K562 (cell line): ENCODE measurements at regions not wholly inside any gene's neighbourhood (a gene's known extent, or its start where the extent isn't known, plus 50 kb on each side); places are given as distances from the start of the nearest gene placed in this dataset.

ENCODE experiments used
- ATAC-seq: fragments of 200-7000 bp; cut with Tn5 transposase; 3 replicates; pipeline ENCODE4 v1.9.1; 2020; ENCODE audit warnings: moderate library complexity
- BruUV-seq: library from RNA; stranded (reverse); fragments of 400-500 nt; replicated peaks from 2 replicates; lab custom pipeline; 2021; lab: Mats Ljungman, UMichigan
- CTCF ChIA-PET: fragments of 300-600 bp; formaldehyde crosslinking; extraction: SDS; loops from one replicate; lab custom pipeline; 2021; ENCODE audit warnings: low intra/inter-chr PET ratio; lab: Yijun Ruan, JAX
- POLR2A ChIA-PET: fragments of 300-600, 350-650 bp; sonication (Branson Sonifier 250); formaldehyde crosslinking; extraction: SDS; loops from one replicate; lab custom pipeline; 2021; ENCODE audit warnings: antibody characterized with exemption, inconsistent platforms; lab: Yijun Ruan, JAX
- DNase-seq, 4 experiments: peaks; one replicate each; pipeline versions ENCODE4 v3.0.0 to v3.0.0-alpha.2; 2011 to 2018; ENCODE audit warnings: low spot score in 3 of 4, mixed read lengths in 3 of 4; ENCODE audit errors: extremely low read depth in 1 of 4
- FAIRE-seq: peaks from 2 replicates; lab custom pipeline; 2011; peaks lifted over from hg19 to GRCh38; lab: Jason Lieb, UNC
- H2AFZ ChIP-seq: 2 replicates; pipeline ENCODE4 v1.6.0; 2011; ENCODE audit warnings: low read depth, low read length, control low read depth, inconsistent platforms
- H3K27ac ChIP-seq: fragments of 200-600 bp; 3 replicates; pipeline ENCODE4 v1.8.0; 2011; ENCODE audit warnings: low read depth, mild to moderate bottlenecking, control low read depth, inconsistent platforms, low read length, moderate library complexity, mixed read lengths; ENCODE audit errors: extremely low read depth
- H3K27me3 ChIP-seq, 2 experiments: fragments of 300-600 bp in 1 of 2; 2 replicates in 1 of 2; 3 replicates in 1 of 2; pipeline versions ENCODE4 v1.6.0 to v1.8.0; 2011; ENCODE audit warnings: inconsistent platforms in 2 of 2, low read length in 2 of 2, mild to moderate bottlenecking in 1 of 2, mixed read lengths in 1 of 2, moderate library complexity in 1 of 2; ENCODE audit not compliant: control insufficient read depth in 2 of 2, insufficient read depth in 2 of 2
- H3K36me3 ChIP-seq: fragments of 300-600 bp; 3 replicates; pipeline ENCODE4 v1.8.0; 2011; ENCODE audit warnings: mild to moderate bottlenecking, low read length, inconsistent platforms; ENCODE audit not compliant: control insufficient read depth, insufficient read depth
- H3K4me1 ChIP-seq, 2 experiments: fragments of 200-600 bp in 1 of 2; replicated peaks in 1 of 2; 2 replicates in 1 of 2; 3 replicates in 1 of 2; pipeline versions ENCODE4 v1.5.1 to v1.8.0; 2011; ENCODE audit warnings: inconsistent platforms in 2 of 2, low read length in 2 of 2, mild to moderate bottlenecking in 1 of 2, mixed read lengths in 1 of 2, moderate library complexity in 1 of 2; ENCODE audit not compliant: control insufficient read depth in 2 of 2, insufficient read depth in 2 of 2
- H3K4me2 ChIP-seq: 2 replicates; pipeline ENCODE4 v1.6.1; 2011; ENCODE audit warnings: low read length, control low read depth, inconsistent platforms, mixed read lengths; ENCODE audit not compliant: insufficient read depth
- H3K4me3 ChIP-seq: fragments of 200-600 bp; sonication (generic), shearing (Covaris generic); 2 replicates; pipeline ENCODE4 v1.5.1; 2016; ENCODE audit warnings: control low read depth, inconsistent platforms
- H3K79me2 ChIP-seq: fragments of 200-600 bp; 3 replicates; pipeline ENCODE4 v1.8.0; 2011; ENCODE audit warnings: low read length, inconsistent platforms; ENCODE audit not compliant: control insufficient read depth, insufficient read depth
- H3K9ac ChIP-seq, 2 experiments: 2 replicates each; pipeline versions ENCODE4 v1.6.0 to v1.6.1; 2011; ENCODE audit warnings: low read depth in 2 of 2, low read length in 2 of 2, control low read depth in 1 of 2, inconsistent platforms in 1 of 2, mild to moderate bottlenecking in 1 of 2, mixed read lengths in 1 of 2; ENCODE audit not compliant: insufficient read depth in 1 of 2
- H3K9me1 ChIP-seq: one replicate; pipeline ENCODE4 v1.6.0; 2011; ENCODE audit warnings: inconsistent platforms, mild to moderate bottlenecking, low read length, moderate library complexity; ENCODE audit not compliant: control insufficient read depth, insufficient read depth
- H3K9me3 ChIP-seq: replicated peaks from 2 replicates; pipeline ENCODE4 v1.5.1; 2011; ENCODE audit warnings: low read depth, low read length, inconsistent platforms; ENCODE audit not compliant: control insufficient read depth, insufficient read depth
- H4K20me1 ChIP-seq: replicated peaks from 2 replicates; pipeline ENCODE4 v1.6.1; 2011; ENCODE audit warnings: low read length, inconsistent platforms, mixed read lengths; ENCODE audit not compliant: control insufficient read depth, insufficient read depth
- BRCA1 ChIP-seq, 2 experiments: fragments of 450-650 bp in 1 of 2; sonication (generic) in 1 of 2; formaldehyde crosslinking in 1 of 2; IDR thresholded peaks; 2 replicates each; pipeline versions ENCODE4 v1.5.0 to v1.6.1; 2017 to 2020; ENCODE audit warnings: mild to moderate bottlenecking in 1 of 2, missing genetic modification reagents in 1 of 2
- CBFA2T2 ChIP-seq: fragments of 450-650 bp; conservative IDR thresholded peaks from 2 replicates; pipeline ENCODE4 v1.6.1; 2017; ENCODE audit warnings: mild to moderate bottlenecking
- SAFB2 ChIP-seq: fragments of 200-400 bp; formaldehyde crosslinking; IDR thresholded peaks from 2 replicates; pipeline ENCODE4 v1.6.1; 2018; ENCODE audit warnings: borderline replicate concordance, low read length, low read depth, moderate library complexity; ENCODE audit not compliant: severe bottlenecking
- ZEB2 ChIP-seq: fragments of 450-650 bp; IDR thresholded peaks from 2 replicates; pipeline ENCODE4 v1.6.1; 2016
- ZNF444 ChIP-seq: fragments of 250-450 bp; sonication (Bioruptor Pico); IDR thresholded peaks from 2 replicates; pipeline ENCODE4 v1.4.0; 2020; ENCODE audit warnings: mild to moderate bottlenecking, moderate library complexity
- ZNF707 ChIP-seq: fragments of 250-450 bp; sonication (Bioruptor Pico); conservative IDR thresholded peaks from 2 replicates; pipeline ENCODE4 v1.8.0; 2022; ENCODE audit warnings: inconsistent platforms, mild to moderate bottlenecking, moderate library complexity
- WGBS: fragments of 100-300 bp; shearing (Covaris generic); methylation state at CpG from one replicate; pipeline ENCODE4 v1.1.6; 2016; ENCODE audit warnings: low coverage, mixed read lengths; ENCODE audit not compliant: insufficient coverage; ENCODE audit errors: missing lambda C conversion rate; 5-methylcytosine and 5-hydroxymethylcytosine counted together
- in situ Hi-C: fragments of 300-500 bp; cut with MboI; formaldehyde crosslinking; loops from 4 replicates; pipeline ENCODE4 v1.15.0; 2018; ENCODE audit warnings: inconsistent platforms, mixed read lengths
- intact Hi-C: fragments of 100-400 bp; cut with micrococcal nuclease; formaldehyde crosslinking; loops from 2 replicates; pipeline ENCODE4 v1.14.2; 2022
- TF ChIP-seq, protein P1 (sequence below): sonication (generic); formaldehyde crosslinking; IDR thresholded peaks from 2 replicates; pipeline ENCODE4 v1.8.0; 2022; ENCODE audit warnings: mild to moderate bottlenecking, missing genetic modification reagents
- TF ChIP-seq, protein P2 (sequence below): fragments of 450-650 bp; formaldehyde crosslinking; IDR thresholded peaks from 2 replicates; pipeline ENCODE4 v1.4.0; 2020; ENCODE audit warnings: mild to moderate bottlenecking

DNA sequence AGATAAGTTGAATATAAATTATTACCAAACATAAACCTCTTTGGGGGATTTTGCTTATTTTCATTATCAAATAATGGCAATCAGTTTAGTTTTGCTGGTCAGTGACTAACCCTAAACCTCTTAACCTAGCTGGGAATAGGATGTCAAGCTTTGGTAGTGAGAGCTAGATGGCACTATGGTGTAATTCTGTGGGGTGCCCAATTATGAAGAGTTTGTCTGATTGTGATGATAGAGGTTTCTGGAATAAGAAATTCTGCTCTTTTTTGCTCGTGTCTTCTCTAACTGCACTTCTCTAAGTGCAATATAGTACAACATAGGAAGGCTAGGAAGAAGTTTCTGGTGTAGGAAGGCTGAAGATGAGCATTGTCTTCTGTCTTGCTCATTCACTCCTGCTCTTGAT is 59.8 kb downstream of the XCL1 start:
- H3K9me1 ChIP-seq = no peaks in the 10 kb centered on the region
- H3K4me3 ChIP-seq = no peak overlapping the region
- in situ Hi-C loops (no loop called here), intact Hi-C loops (loop anchor here (10.0 kb wide), 1 partner anchor 709 kb away; no protein-coding TSS in a partner anchor)
- H3K27ac ChIP-seq = no peak overlapping the region
- no peaks in the 10 kb centered on the region for H4K20me1 ChIP-seq
- 0 out of 5 replicates have a peak, but pooled peaks cover 0 to 4% of the 10 kb centered on the region in 2 experiments for H3K4me1 ChIP-seq
- CTCF ChIA-PET = interaction anchor here (0.9 to 1.0 kb wide), 2 partner anchors 343 to 713 kb away, joined by 3 to 4 read pairs; no protein-coding TSS in a partner anchor
- H3K79me2 ChIP-seq = no peaks in the 10 kb centered on the region
- H3K36me3 ChIP-seq = no peaks in the 10 kb centered on the region
- no peak for TF ChIP-seq SAFB2
- no peak for TF ChIP-seq CBFA2T2
- TF ChIP-seq, protein P1, sequence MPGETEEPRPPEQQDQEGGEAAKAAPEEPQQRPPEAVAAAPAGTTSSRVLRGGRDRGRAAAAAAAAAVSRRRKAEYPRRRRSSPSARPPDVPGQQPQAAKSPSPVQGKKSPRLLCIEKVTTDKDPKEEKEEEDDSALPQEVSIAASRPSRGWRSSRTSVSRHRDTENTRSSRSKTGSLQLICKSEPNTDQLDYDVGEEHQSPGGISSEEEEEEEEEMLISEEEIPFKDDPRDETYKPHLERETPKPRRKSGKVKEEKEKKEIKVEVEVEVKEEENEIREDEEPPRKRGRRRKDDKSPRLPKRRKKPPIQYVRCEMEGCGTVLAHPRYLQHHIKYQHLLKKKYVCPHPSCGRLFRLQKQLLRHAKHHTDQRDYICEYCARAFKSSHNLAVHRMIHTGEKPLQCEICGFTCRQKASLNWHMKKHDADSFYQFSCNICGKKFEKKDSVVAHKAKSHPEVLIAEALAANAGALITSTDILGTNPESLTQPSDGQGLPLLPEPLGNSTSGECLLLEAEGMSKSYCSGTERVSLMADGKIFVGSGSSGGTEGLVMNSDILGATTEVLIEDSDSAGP = no peak
- TF ChIP-seq ZEB2 = no peak
- TF ChIP-seq, protein P2, sequence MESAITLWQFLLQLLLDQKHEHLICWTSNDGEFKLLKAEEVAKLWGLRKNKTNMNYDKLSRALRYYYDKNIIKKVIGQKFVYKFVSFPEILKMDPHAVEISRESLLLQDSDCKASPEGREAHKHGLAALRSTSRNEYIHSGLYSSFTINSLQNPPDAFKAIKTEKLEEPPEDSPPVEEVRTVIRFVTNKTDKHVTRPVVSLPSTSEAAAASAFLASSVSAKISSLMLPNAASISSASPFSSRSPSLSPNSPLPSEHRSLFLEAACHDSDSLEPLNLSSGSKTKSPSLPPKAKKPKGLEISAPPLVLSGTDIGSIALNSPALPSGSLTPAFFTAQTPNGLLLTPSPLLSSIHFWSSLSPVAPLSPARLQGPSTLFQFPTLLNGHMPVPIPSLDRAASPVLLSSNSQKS (CRISPR knock-in tag) = no peak
- no peak for TF ChIP-seq BRCA1 (IDR thresholded peaks at IDR 0.05)
- no peak for TF ChIP-seq BRCA1 (CRISPR knock-in tag; IDR thresholded peaks at IDR 0.05)
- no peak for TF ChIP-seq ZNF444 (CRISPR knock-in tag)
- TF ChIP-seq ZNF707 (CRISPR knock-in tag) = no peak
- no TSS peak for BruUV-seq
- no peak overlapping the region for H2AFZ ChIP-seq
- H3K27me3 ChIP-seq = no peaks in the 10 kb centered on the region
- no peak overlapping the region for H3K9ac ChIP-seq
- WGBS = 0% methylated on average over 1 of the region's 1 CpG
- ATAC-seq (no peak), FAIRE-seq (no peak), DNase-seq (no peak)
- no peak overlapping the region for H3K4me2 ChIP-seq
- no peaks in the 10 kb centered on the region for H3K9me3 ChIP-seq
- POLR2A ChIA-PET = no interaction called here
